WTC11 (cell line): ENCODE measurements at regions not wholly inside any gene's neighbourhood (a gene's known extent, or its start where the extent isn't known, plus 50 kb on each side); places are given as distances from the start of the nearest gene placed in this dataset.

Experiments used
- ATAC-seq: fragments of 200-7000 bp; cut with Tn5 transposase; 2 replicates; pipeline ENCODE4 v1.10.0; 2021; ENCODE audit warnings: mild to moderate bottlenecking, moderate library complexity
- CTCF ChIA-PET: fragments of 300-600 bp; sonication (Branson Sonifier 250); formaldehyde crosslinking; loops from one replicate; lab custom pipeline; 2021; ENCODE audit warnings: antibody characterized with exemption; lab: Charles Lee
- POLR2A ChIA-PET: fragments of 350-600 bp; sonication (Branson Sonifier 250); formaldehyde crosslinking; loops from one replicate; lab custom pipeline; 2021; ENCODE audit warnings: antibody characterized with exemption; lab: Charles Lee
- DNase-seq: peaks from one replicate; pipeline ENCODE4 v3.0.0; 2021; ENCODE audit warnings: low spot score
- H3K27ac Mint-ChIP-seq: 2 replicates; pipeline ENCODE4 v1.8.0; 2021; ENCODE audit warnings: mixed read lengths
- H3K27me3 Mint-ChIP-seq: 2 replicates; pipeline ENCODE4 v1.8.0; 2021; ENCODE audit warnings: low read depth, mild to moderate bottlenecking, moderate library complexity, mixed read lengths
- H3K36me3 Mint-ChIP-seq: 2 replicates; pipeline ENCODE4 v1.8.0; 2021; ENCODE audit warnings: mixed read lengths
- H3K4me1 Mint-ChIP-seq: 2 replicates; pipeline ENCODE4 v1.8.0; 2022; ENCODE audit warnings: mixed read lengths
- H3K4me3 Mint-ChIP-seq: 2 replicates; pipeline ENCODE4 v1.8.0; 2021; ENCODE audit warnings: mild to moderate bottlenecking, moderate library complexity, mixed read lengths
- H3K9me3 Mint-ChIP-seq: 2 replicates; pipeline ENCODE4 v1.8.0; 2021; ENCODE audit warnings: mixed read lengths
- CBFB ChIP-seq: sonication (generic); formaldehyde crosslinking; IDR thresholded peaks from 2 replicates; pipeline ENCODE4 v1.8.1; 2022; ENCODE audit warnings: mild to moderate bottlenecking, low read depth, missing genetic modification reagents
- CREM ChIP-seq: sonication (generic); formaldehyde crosslinking; IDR thresholded peaks from 2 replicates; pipeline ENCODE4 v1.8.1; 2022; ENCODE audit warnings: mild to moderate bottlenecking, missing genetic modification reagents, moderate library complexity
- EMX1 ChIP-seq: fragments of 250-450 bp; sonication (Bioruptor Pico); IDR thresholded peaks from 2 replicates; pipeline ENCODE4 v1.8.0; 2021; ENCODE audit warnings: mild to moderate bottlenecking
- FOXP1 ChIP-seq: sonication (generic); formaldehyde crosslinking; IDR thresholded peaks from 2 replicates; pipeline ENCODE4 v1.8.0; 2022; ENCODE audit warnings: missing genetic modification reagents, mild to moderate bottlenecking, moderate library complexity, borderline replicate concordance
- GABPB1 ChIP-seq: sonication (generic); formaldehyde crosslinking; IDR thresholded peaks from 2 replicates; pipeline ENCODE4 v1.8.1; 2023; ENCODE audit warnings: mild to moderate bottlenecking, missing genetic modification reagents
- HMGA2 ChIP-seq: fragments of 250-450 bp; sonication (Bioruptor Pico); IDR thresholded peaks from 2 replicates; pipeline ENCODE4 v1.4.0; 2021; ENCODE audit warnings: mild to moderate bottlenecking, moderate library complexity
- JUN ChIP-seq: sonication (generic); formaldehyde crosslinking; IDR thresholded peaks from 2 replicates; pipeline ENCODE4 v1.8.0; 2023; ENCODE audit warnings: mild to moderate bottlenecking, missing genetic modification reagents
- NR2C2 ChIP-seq: sonication (generic); formaldehyde crosslinking; IDR thresholded peaks from 2 replicates; pipeline ENCODE4 v1.8.0; 2022; ENCODE audit warnings: mild to moderate bottlenecking, missing genetic modification reagents
- OVOL2 ChIP-seq: fragments of 250-450 bp; sonication (Bioruptor Pico); IDR thresholded peaks from 2 replicates; pipeline ENCODE4 v1.9.0; 2021; ENCODE audit warnings: mild to moderate bottlenecking, borderline replicate concordance
- PRRX2 ChIP-seq: fragments of 250-450 bp; sonication (Bioruptor Pico); IDR thresholded peaks from 2 replicates; pipeline ENCODE4 v1.8.0; 2021; ENCODE audit warnings: mild to moderate bottlenecking
- RORB ChIP-seq: fragments of 250-450 bp; sonication (Bioruptor Pico); IDR thresholded peaks from 2 replicates; pipeline ENCODE4 v1.9.0; 2021; ENCODE audit warnings: mild to moderate bottlenecking
- SMAD4 ChIP-seq: sonication (generic); formaldehyde crosslinking; IDR thresholded peaks from 2 replicates; pipeline ENCODE4 v1.8.0; 2022; ENCODE audit warnings: mild to moderate bottlenecking, missing genetic modification reagents
- ZBTB21 ChIP-seq: sonication (generic); formaldehyde crosslinking; IDR thresholded peaks from 2 replicates; pipeline ENCODE4 v1.8.1; 2023; ENCODE audit warnings: mild to moderate bottlenecking, missing genetic modification reagents, borderline replicate concordance
- ZNF219 ChIP-seq: sonication (generic); formaldehyde crosslinking; IDR thresholded peaks from 2 replicates; pipeline ENCODE4 v1.8.0; 2023; ENCODE audit warnings: missing genetic modification reagents, mild to moderate bottlenecking, borderline replicate concordance
- ZNF263 ChIP-seq: sonication (generic); formaldehyde crosslinking; IDR thresholded peaks from 2 replicates; pipeline ENCODE4 v1.8.1; 2022; ENCODE audit warnings: low read depth, mild to moderate bottlenecking, moderate library complexity, missing genetic modification reagents
- ZNF423 ChIP-seq: fragments of 250-450 bp; sonication (Bioruptor Pico); IDR thresholded peaks from 2 replicates; pipeline ENCODE4 v2.1.2; 2022; ENCODE audit warnings: mild to moderate bottlenecking, moderate library complexity
- ZNF671 ChIP-seq: fragments of 250-450 bp; sonication (Bioruptor Pico); IDR thresholded peaks from 2 replicates; pipeline ENCODE4 v1.8.0; 2021; ENCODE audit warnings: mild to moderate bottlenecking
- TF ChIP-seq, protein P1 (sequence below): sonication (generic); formaldehyde crosslinking; conservative IDR thresholded peaks from 2 replicates; pipeline ENCODE4 v1.8.1; 2022; ENCODE audit warnings: mild to moderate bottlenecking, missing genetic modification reagents
- TF ChIP-seq, protein P2 (sequence below): fragments of 250-450 bp; sonication (Bioruptor Pico); conservative IDR thresholded peaks from 2 replicates; pipeline ENCODE4 v1.9.0; 2021; ENCODE audit warnings: mild to moderate bottlenecking
- TF ChIP-seq, protein P3 (sequence below): sonication (generic); formaldehyde crosslinking; IDR thresholded peaks from 2 replicates; pipeline ENCODE4 v1.8.0; 2022; ENCODE audit warnings: missing genetic modification reagents
- TF ChIP-seq, protein P4 (sequence below): sonication (generic); formaldehyde crosslinking; IDR thresholded peaks from 2 replicates; pipeline ENCODE4 v1.8.0; 2022; ENCODE audit warnings: mild to moderate bottlenecking, missing genetic modification reagents
- TF ChIP-seq, protein P5 (sequence below): sonication (generic); formaldehyde crosslinking; IDR thresholded peaks from 2 replicates; pipeline ENCODE4 v1.8.1; 2023; ENCODE audit warnings: mild to moderate bottlenecking, missing genetic modification reagents, moderate library complexity

DNA sequence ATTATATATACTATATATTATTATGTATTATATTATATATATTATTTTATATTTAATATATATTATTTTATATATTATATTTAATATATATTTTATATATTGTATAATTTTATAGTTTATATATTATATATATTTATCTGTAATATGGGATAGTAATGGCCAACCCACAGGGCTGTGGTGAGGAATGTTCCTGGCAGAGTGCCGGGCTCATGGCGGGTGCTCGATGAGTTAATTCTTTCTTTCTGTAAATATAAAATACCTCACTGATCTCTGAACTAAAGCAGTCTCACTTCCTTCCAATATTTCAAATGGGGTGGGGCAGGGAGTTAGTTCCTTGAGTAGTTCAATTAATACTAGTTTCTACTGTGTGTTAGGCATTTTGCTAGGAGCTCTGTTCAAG is 389.4 kb downstream of the TSN start:
- H3K4me3 Mint-ChIP-seq: no peak overlapping the region
- no peak for ATAC-seq
- no peaks in the 10 kb centered on the region for H3K4me1 Mint-ChIP-seq
- no peak for TF ChIP-seq ZNF219 (CRISPR knock-in tag)
- no peak for TF ChIP-seq ZNF423 (CRISPR knock-in tag)
- TF ChIP-seq HMGA2: peak; percentile 88; the same call in 1 of the 2 replicates
- POLR2A ChIA-PET: no interaction called here
- H3K27me3 Mint-ChIP-seq: no peaks in the 10 kb centered on the region
- H3K36me3 Mint-ChIP-seq: no peaks in the 10 kb centered on the region
- CTCF ChIA-PET: no interaction called here
- no peak overlapping the region for H3K27ac Mint-ChIP-seq
- H3K9me3 Mint-ChIP-seq: 0 out of 2 replicates have a peak, but pooled peaks cover 9% of the 10 kb centered on the region
- no peak for DNase-seq

DNA sequence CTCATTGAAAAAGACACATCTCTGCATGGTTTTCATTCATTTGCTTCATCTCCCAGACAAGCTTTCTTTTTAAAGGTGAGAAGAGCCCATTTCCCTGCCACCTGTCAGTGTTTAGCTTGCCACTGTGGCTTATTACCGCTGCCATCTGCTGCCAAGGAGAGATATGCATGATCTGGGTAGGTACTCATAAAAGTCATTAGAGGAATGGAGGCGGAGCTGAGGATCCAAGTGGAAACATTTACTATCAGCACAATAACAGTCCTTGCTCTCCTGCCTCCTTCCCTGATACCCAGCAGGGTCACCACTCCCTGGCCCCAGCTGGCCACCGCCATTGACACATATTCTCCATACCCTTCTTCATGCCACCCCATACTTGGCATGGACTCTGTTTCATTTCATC is 390.4 kb downstream of the TSN start:
- no peaks in the 10 kb centered on the region for H3K36me3 Mint-ChIP-seq
- H3K9me3 Mint-ChIP-seq: 0 out of 2 replicates have a peak, but pooled peaks cover 9% of the 10 kb centered on the region
- H3K4me1 Mint-ChIP-seq: no peaks in the 10 kb centered on the region
- no peaks in the 10 kb centered on the region for H3K27me3 Mint-ChIP-seq
- DNase-seq (no peak), ATAC-seq (no peak)
- H3K4me3 Mint-ChIP-seq: no peak overlapping the region
- CTCF ChIA-PET: interaction anchor here (0.8 to 1.0 kb wide), 2 partner anchors 153 to 335 kb away, joined by 3 to 4 read pairs; no protein-coding TSS in a partner anchor
- POLR2A ChIA-PET: no interaction called here
- TF ChIP-seq, protein P1, sequence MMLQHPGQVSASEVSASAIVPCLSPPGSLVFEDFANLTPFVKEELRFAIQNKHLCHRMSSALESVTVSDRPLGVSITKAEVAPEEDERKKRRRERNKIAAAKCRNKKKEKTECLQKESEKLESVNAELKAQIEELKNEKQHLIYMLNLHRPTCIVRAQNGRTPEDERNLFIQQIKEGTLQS (CRISPR knock-in tag): no peak
- TF ChIP-seq HMGA2 (no peak), ZBTB21 (CRISPR knock-in tag) (no peak), JUN (CRISPR knock-in tag) (no peak), ZNF423 (CRISPR knock-in tag) (no peak), GABPB1 (CRISPR knock-in tag) (no peak), OVOL2 (CRISPR knock-in tag) (no peak), SMAD4 (CRISPR knock-in tag) (no peak), NR2C2 (no peak), ZNF671 (no peak), CBFB (no peak), CREM (CRISPR knock-in tag) (no peak)
- TF ChIP-seq, protein P2, sequence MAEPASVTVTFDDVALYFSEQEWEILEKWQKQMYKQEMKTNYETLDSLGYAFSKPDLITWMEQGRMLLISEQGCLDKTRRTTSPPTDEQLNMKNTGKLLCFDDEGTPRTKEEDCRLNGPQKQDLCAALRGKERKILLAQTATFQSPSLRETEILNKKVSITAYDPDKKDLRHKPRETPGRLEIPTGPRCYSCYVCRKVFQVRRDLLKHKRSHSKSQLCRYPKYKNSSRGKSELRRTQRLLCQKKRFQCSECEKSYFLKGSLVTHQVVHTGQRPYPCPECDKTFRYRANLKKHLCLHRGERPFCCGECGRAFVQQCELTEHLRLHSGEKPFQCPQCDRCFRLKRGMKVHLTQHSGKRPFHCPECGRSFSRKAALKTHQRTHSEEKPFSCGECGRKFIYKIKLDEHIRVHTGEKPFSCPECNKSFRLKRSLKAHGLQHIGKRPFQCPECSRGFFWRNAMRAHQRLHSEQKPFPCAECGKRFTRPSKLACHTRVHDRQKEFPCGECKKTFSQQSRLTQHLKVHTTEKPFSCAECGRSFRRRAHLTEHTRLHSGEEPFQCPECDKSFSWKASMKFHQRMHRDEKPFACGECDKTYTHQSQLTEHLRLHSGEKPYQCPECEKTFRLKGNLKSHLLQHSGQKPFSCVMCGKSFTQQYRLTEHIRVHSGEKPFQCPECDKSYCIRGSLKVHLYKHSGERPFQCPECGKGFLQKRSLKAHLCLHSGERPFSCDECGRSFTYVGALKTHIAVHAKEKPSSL (CRISPR knock-in tag): no peak
- TF ChIP-seq, protein P3, sequence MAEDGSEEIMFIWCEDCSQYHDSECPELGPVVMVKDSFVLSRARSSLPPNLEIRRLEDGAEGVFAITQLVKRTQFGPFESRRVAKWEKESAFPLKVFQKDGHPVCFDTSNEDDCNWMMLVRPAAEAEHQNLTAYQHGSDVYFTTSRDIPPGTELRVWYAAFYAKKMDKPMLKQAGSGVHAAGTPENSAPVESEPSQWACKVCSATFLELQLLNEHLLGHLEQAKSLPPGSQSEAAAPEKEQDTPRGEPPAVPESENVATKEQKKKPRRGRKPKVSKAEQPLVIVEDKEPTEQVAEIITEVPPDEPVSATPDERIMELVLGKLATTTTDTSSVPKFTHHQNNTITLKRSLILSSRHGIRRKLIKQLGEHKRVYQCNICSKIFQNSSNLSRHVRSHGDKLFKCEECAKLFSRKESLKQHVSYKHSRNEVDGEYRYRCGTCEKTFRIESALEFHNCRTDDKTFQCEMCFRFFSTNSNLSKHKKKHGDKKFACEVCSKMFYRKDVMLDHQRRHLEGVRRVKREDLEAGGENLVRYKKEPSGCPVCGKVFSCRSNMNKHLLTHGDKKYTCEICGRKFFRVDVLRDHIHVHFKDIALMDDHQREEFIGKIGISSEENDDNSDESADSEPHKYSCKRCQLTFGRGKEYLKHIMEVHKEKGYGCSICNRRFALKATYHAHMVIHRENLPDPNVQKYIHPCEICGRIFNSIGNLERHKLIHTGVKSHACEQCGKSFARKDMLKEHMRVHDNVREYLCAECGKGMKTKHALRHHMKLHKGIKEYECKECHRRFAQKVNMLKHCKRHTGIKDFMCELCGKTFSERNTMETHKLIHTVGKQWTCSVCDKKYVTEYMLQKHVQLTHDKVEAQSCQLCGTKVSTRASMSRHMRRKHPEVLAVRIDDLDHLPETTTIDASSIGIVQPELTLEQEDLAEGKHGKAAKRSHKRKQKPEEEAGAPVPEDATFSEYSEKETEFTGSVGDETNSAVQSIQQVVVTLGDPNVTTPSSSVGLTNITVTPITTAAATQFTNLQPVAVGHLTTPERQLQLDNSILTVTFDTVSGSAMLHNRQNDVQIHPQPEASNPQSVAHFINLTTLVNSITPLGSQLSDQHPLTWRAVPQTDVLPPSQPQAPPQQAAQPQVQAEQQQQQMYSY (CRISPR knock-in tag): no peak
- TF ChIP-seq, protein P4, sequence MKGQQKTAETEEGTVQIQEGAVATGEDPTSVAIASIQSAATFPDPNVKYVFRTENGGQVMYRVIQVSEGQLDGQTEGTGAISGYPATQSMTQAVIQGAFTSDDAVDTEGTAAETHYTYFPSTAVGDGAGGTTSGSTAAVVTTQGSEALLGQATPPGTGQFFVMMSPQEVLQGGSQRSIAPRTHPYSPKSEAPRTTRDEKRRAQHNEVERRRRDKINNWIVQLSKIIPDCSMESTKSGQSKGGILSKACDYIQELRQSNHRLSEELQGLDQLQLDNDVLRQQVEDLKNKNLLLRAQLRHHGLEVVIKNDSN: no peak
- TF ChIP-seq, all 79 proteins: peak for 0
- H3K27ac Mint-ChIP-seq: no peak overlapping the region

DNA sequence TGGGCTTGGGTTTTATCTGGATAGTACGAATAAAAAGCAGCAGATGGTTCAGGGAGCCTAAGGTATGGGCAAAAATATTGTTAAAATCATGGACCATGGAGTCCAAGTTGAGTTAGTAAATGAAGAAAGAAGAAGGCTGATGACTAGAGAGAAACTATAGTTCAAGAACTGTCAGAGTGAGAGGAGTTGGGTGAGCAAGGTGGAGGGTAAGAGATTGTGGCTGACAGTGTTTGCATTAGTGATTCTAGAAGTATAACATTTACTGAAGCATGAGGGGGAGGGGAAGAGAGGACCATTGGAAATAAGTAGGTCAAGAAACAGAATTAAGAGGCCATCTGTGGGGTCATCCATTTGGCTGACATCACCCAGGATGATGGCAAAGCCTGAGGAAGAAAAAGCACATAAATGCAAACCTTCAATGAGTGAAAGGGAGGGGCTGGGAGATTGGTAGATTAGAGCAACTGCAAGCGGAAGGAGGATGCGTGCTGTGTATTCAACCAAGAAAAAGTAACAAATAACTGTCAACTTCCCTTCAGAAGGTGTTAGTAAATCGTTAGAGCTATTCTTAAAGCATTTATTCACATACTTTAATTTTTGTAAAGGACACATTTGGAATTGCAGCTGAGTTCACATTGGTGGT is 392.8 kb downstream of the TSN start:
- no peak for DNase-seq
- H3K9me3 Mint-ChIP-seq: 0 out of 2 replicates have a peak, but pooled peaks cover 3% of the 10 kb centered on the region
- H3K4me1 Mint-ChIP-seq: no peaks in the 10 kb centered on the region; the same call in 1 of the 2 replicates
- ChIA-PET CTCF (no interaction called here), POLR2A (no interaction called here)
- H3K4me3 Mint-ChIP-seq: no peak overlapping the region
- TF ChIP-seq, protein P5, sequence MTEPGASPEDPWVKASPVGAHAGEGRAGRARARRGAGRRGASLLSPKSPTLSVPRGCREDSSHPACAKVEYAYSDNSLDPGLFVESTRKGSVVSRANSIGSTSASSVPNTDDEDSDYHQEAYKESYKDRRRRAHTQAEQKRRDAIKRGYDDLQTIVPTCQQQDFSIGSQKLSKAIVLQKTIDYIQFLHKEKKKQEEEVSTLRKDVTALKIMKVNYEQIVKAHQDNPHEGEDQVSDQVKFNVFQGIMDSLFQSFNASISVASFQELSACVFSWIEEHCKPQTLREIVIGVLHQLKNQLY (CRISPR knock-in tag): no peak
- TF ChIP-seq ZNF263 (no peak), EMX1 (no peak), FOXP1 (CRISPR knock-in tag) (no peak), RORB (CRISPR knock-in tag) (no peak), PRRX2 (CRISPR knock-in tag) (no peak)
- no peaks in the 10 kb centered on the region for H3K36me3 Mint-ChIP-seq
- H3K27ac Mint-ChIP-seq: no peak overlapping the region
- no peaks in the 10 kb centered on the region; the same call in 1 of the 2 replicates for H3K27me3 Mint-ChIP-seq
- no peak for ATAC-seq
